B cell (primary cell): ENCODE measurements at regions not wholly inside any gene's neighbourhood (a gene's known extent, or its start where the extent isn't known, plus 50 kb on each side); places are given as distances from the start of the nearest gene placed in this dataset.

ENCODE experiments used
- ATAC-seq: fragments of 200-7000 bp; cut with Tn5 transposase; one replicate; pipeline ENCODE4 v1.10.0; 2021; ENCODE audit warnings: low read depth, mild to moderate bottlenecking, moderate number of reproducible peaks, moderate library complexity
- CTCF ChIA-PET: fragments of 350-600 bp; sonication (Branson Sonifier 250); formaldehyde crosslinking; loops from one replicate; lab custom pipeline; 2021; ENCODE audit warnings: antibody characterized with exemption, inconsistent platforms; lab: Charles Lee
- POLR2A ChIA-PET: fragments of 350-600 bp; sonication (Branson Sonifier 250); formaldehyde crosslinking; loops from one replicate; lab custom pipeline; 2021; ENCODE audit warnings: antibody characterized with exemption; lab: Charles Lee
- DNase-seq: peaks from one replicate; pipeline ENCODE4 v3.0.0; 2013
- H2AFZ ChIP-seq: 2 replicates; pipeline ENCODE4 v1.6.1; 2012; ENCODE audit warnings: mild to moderate bottlenecking, low read depth, low read length; ENCODE audit not compliant: insufficient read depth, poor library complexity, severe bottlenecking
- H3K27ac ChIP-seq, 2 donors: 1 replicate in 1 of 2; 2 replicates in 1 of 2; pipeline ENCODE4 v1.5.1; 2012 to 2013; ENCODE audit warnings: low read length in 2 of 2, mild to moderate bottlenecking in 2 of 2, moderate library complexity in 1 of 2
- H3K27me3 ChIP-seq, 4 experiments: fragments of 200-600 bp in 1 of 4; sonication (generic) in 1 of 4; replicated peaks in 1 of 4; 1 replicate in 2 of 4; 2 replicates in 2 of 4; pipeline versions ENCODE4 v1.6.1 to v1.7.0; 2013 to 2016; ENCODE audit warnings: low read length in 3 of 4, mild to moderate bottlenecking in 2 of 4, mixed read lengths in 1 of 4, moderate library complexity in 1 of 4; ENCODE audit not compliant: insufficient read depth in 4 of 4, control insufficient read depth in 3 of 4; ENCODE audit errors: control extremely low read depth in 1 of 4
- H3K36me3 ChIP-seq, 2 experiments: replicated peaks in 1 of 2; 1 replicate in 1 of 2; 2 replicates in 1 of 2; pipeline versions ENCODE4 v1.6.1 to v1.7.1; 2013; ENCODE audit warnings: low read length in 1 of 2; ENCODE audit not compliant: insufficient read depth in 2 of 2, control insufficient read depth in 1 of 2; ENCODE audit errors: control extremely low read depth in 1 of 2, extremely low read depth in 1 of 2
- H3K4me1 ChIP-seq, 2 donors: fragments of 200-600 bp in 1 of 2; sonication (generic) in 1 of 2; 1 replicate in 1 of 2; 2 replicates in 1 of 2; pipeline versions ENCODE4 v1.5.1 to v1.6.1; 2013 to 2017; ENCODE audit warnings: low read length in 2 of 2; ENCODE audit not compliant: control insufficient read depth in 2 of 2, insufficient read depth in 2 of 2
- H3K4me2 ChIP-seq: replicated peaks from 2 replicates; pipeline ENCODE3; 2012; ENCODE audit warnings: mild to moderate bottlenecking, low read depth, low read length; ENCODE audit not compliant: poor library complexity, severe bottlenecking
- H3K4me3 ChIP-seq, 5 experiments: fragments of 200-600 bp in 1 of 5; sonication (generic) in 1 of 5; 1 replicate in 3 of 5; 2 replicates in 2 of 5; pipeline versions ENCODE4 v1.5.1 to v1.7.0; 2011 to 2016; ENCODE audit warnings: low read length in 4 of 5, mild to moderate bottlenecking in 4 of 5, low read depth in 2 of 5, control low read depth in 1 of 5, moderate library complexity in 1 of 5; ENCODE audit not compliant: insufficient read depth in 1 of 5; ENCODE audit errors: control extremely low read depth in 1 of 5, extremely low read depth in 1 of 5
- H3K79me2 ChIP-seq: fragments of 200-600 bp; sonication (generic); one replicate; pipeline ENCODE4 v1.6.0; 2016; ENCODE audit warnings: low read length; ENCODE audit not compliant: control insufficient read depth, insufficient read depth
- H3K9ac ChIP-seq: fragments of 200-600 bp; sonication (generic); 2 replicates; pipeline ENCODE4 v1.6.1; 2017; ENCODE audit warnings: mild to moderate bottlenecking, low read length, moderate library complexity
- H3K9me3 ChIP-seq, 3 donors: one replicate each; pipeline versions ENCODE4 v1.6.1 to v1.7.1; 2013; ENCODE audit warnings: low read length in 2 of 3; ENCODE audit not compliant: control insufficient read depth in 2 of 3, insufficient read depth in 1 of 3; ENCODE audit errors: control extremely low read depth in 1 of 3
- H4K20me1 ChIP-seq: 2 replicates; pipeline ENCODE4 v1.6.0; 2012; ENCODE audit warnings: mild to moderate bottlenecking, low read length; ENCODE audit not compliant: insufficient read depth, control insufficient read depth, poor library complexity, severe bottlenecking
- H3K27ac Mint-ChIP-seq: one replicate; pipeline ENCODE4 v1.8.0; 2021; ENCODE audit warnings: mixed read lengths
- H3K27me3 Mint-ChIP-seq: one replicate; pipeline ENCODE4 v1.8.0; 2021; ENCODE audit warnings: mixed read lengths
- H3K4me1 Mint-ChIP-seq: one replicate; pipeline ENCODE4 v1.8.0; 2021; ENCODE audit warnings: mixed read lengths
- H3K4me3 Mint-ChIP-seq: one replicate; pipeline ENCODE4 v1.8.0; 2021; ENCODE audit warnings: mixed read lengths
- H3K9me3 Mint-ChIP-seq: one replicate; pipeline ENCODE4 v1.8.0; 2022; ENCODE audit warnings: mixed read lengths; ENCODE audit not compliant: insufficient read depth
- CTCF ChIP-seq: fragments of 200-600 bp; IDR thresholded peaks from one replicate; pipeline ENCODE4 v1.8.0; 2022; ENCODE audit warnings: antibody characterized with exemption, mild to moderate bottlenecking
- EZH2 ChIP-seq: IDR thresholded peaks from 2 replicates; pipeline ENCODE4 v1.6.1; 2012; ENCODE audit warnings: borderline replicate concordance, low read depth, mild to moderate bottlenecking, moderate library complexity, low read length; ENCODE audit not compliant: insufficient read depth, poor library complexity, severe bottlenecking
- WGBS: methylation state at CpG from one replicate; pipeline ENCODE4 v1.1.5; 2013; ENCODE audit warnings: missing lambda C conversion rate; ENCODE audit not compliant: insufficient coverage; 5-methylcytosine and 5-hydroxymethylcytosine counted together
- intact Hi-C: fragments of 100-400 bp; cut with micrococcal nuclease; formaldehyde crosslinking; loops from one replicate; pipeline ENCODE4 v1.10.0; 2022

- intact Hi-C loops, result no loop called here
- H3K79me2 ChIP-seq, result no peaks in the 10 kb centered on the region
- Mint-ChIP-seq H3K4me1 (no peaks in the 10 kb centered on the region), H3K27ac (no peak overlapping the region), H3K9me3 (peaks cover 9% of the 10 kb centered on the region), H3K27me3 (no peaks in the 10 kb centered on the region), H3K4me3 (no peak overlapping the region)
- ATAC-seq, result no peak
- H3K9ac ChIP-seq, result no peak overlapping the region
- ChIA-PET CTCF (no interaction called here), POLR2A (no interaction called here)
- no peaks in the 10 kb centered on the region for H4K20me1 ChIP-seq
- no peaks in the 10 kb centered on the region for H3K27me3 ChIP-seq
- no peak overlapping the region for H2AFZ ChIP-seq
- TF ChIP-seq EZH2, result no peak
- TF ChIP-seq CTCF, result no peak
- H3K36me3 ChIP-seq, result no peaks in the 10 kb centered on the region
- no CpG with 5 or more reads among the region's 2 CpGs for WGBS
- DNase-seq, result no peak
- H3K4me1 ChIP-seq, result no peaks in the 10 kb centered on the region
- no peak overlapping the region for H3K27ac ChIP-seq
- H3K4me2 ChIP-seq, result no peak overlapping the region
- peaks cover 0 to 4% (median 0%) of the 10 kb centered on the region in 3 donors for H3K9me3 ChIP-seq
- H3K4me3 ChIP-seq, result no peak overlapping the region
Observed at GRCh38 chrY:13844411-13844810, 140.7 kb downstream of the TMSB4Y start.

GRCh38 chrY:13845276-13845675 lies 141.0 kb downstream of the VCY start:
- H3K9me3 Mint-ChIP-seq, result peaks cover 9% of the 10 kb centered on the region
- intact Hi-C loops, result no loop called here
- H3K4me3 Mint-ChIP-seq, result no peak overlapping the region
- no peak for DNase-seq
- Histone ChIP-seq H4K20me1 (no peaks in the 10 kb centered on the region), H3K27ac (no peak overlapping the region), H3K27me3 (no peaks in the 10 kb centered on the region), H3K9ac (no peak overlapping the region), H2AFZ (no peak overlapping the region), H3K4me1 (no peaks in the 10 kb centered on the region), H3K9me3 (peaks cover 0 to 4% (median 0%) of the 10 kb centered on the region in 3 donors), H3K79me2 (no peaks in the 10 kb centered on the region), H3K4me3 (no peak overlapping the region), H3K36me3 (no peaks in the 10 kb centered on the region), H3K4me2 (no peak overlapping the region)
- ChIA-PET POLR2A (no interaction called here), CTCF (no interaction called here)
- no peak for ATAC-seq
- H3K4me1 Mint-ChIP-seq, result no peaks in the 10 kb centered on the region
- TF ChIP-seq CTCF (no peak), EZH2 (no peak)
- H3K27me3 Mint-ChIP-seq, result no peaks in the 10 kb centered on the region
- no peak overlapping the region for H3K27ac Mint-ChIP-seq
